Breast epithelium (tissue), 4 donors: ENCODE measurements at regions not wholly inside any gene's neighbourhood (a gene's known extent, or its start where the extent isn't known, plus 50 kb on each side); places are given as distances from the start of the nearest gene placed in this dataset.

Experiments
- DNase-seq, 2 donors: peaks; one replicate each; pipeline ENCODE4 v3.0.0-alpha.2; 2019; ENCODE audit warnings: low spot score in 2 of 2
- H3K27ac ChIP-seq, 2 donors: fragments of 200-600 bp; sonication (generic) in 1 of 2; one replicate each; pipeline ENCODE4 v1.5.1; 2016 to 2019; ENCODE audit warnings: mild to moderate bottlenecking in 1 of 2
- H3K27me3 ChIP-seq, 2 donors: fragments of 200-600 bp; sonication (generic) in 1 of 2; one replicate each; pipeline versions ENCODE4 v1.5.1 to v1.6.0; 2017 to 2019; ENCODE audit warnings: control low read depth in 1 of 2, mild to moderate bottlenecking in 1 of 2
- H3K36me3 ChIP-seq: fragments of 200-600 bp; one replicate; pipeline ENCODE4 v1.5.1; 2019
- H3K4me1 ChIP-seq, 2 donors: fragments of 200-600 bp; sonication (generic); one replicate each; pipeline ENCODE4 v1.5.1; 2016 to 2019; ENCODE audit warnings: control low read depth in 1 of 2
- H3K4me3 ChIP-seq, 3 donors: fragments of 200-600 bp; sonication (generic); 1 replicate in 2 of 3; 2 replicates in 1 of 3; pipeline ENCODE4 v1.5.1; 2016 to 2019; ENCODE audit warnings: mild to moderate bottlenecking in 3 of 3, moderate library complexity in 2 of 3
- H3K9me3 ChIP-seq, 2 donors: fragments of 200-600 bp; sonication (generic) in 1 of 2; one replicate each; pipeline ENCODE4 v1.5.1; 2016 to 2019; ENCODE audit warnings: control low read depth in 1 of 2
- CTCF ChIP-seq, 3 donors: fragments of 450-650 bp; IDR thresholded peaks; one replicate each; pipeline ENCODE4 v1.5.1; 2016 to 2017; ENCODE audit warnings: antibody characterized with exemption in 3 of 3, mild to moderate bottlenecking in 3 of 3, moderate library complexity in 3 of 3
- POLR2A ChIP-seq: fragments of 450-650 bp; IDR thresholded peaks from one replicate; pipeline ENCODE4 v1.6.1; 2016; ENCODE audit warnings: antibody characterized with exemption, mild to moderate bottlenecking, moderate library complexity
- POLR2AphosphoS5 ChIP-seq, 3 donors: sonication (generic); formaldehyde crosslinking; IDR thresholded peaks; one replicate each; pipeline ENCODE4 v1.6.1; 2017; ENCODE audit warnings: antibody characterized with exemption in 3 of 3
- intact Hi-C: fragments of 100-400 bp; cut with DNase I; formaldehyde crosslinking; loops from one replicate; pipeline ENCODE4 v1.15.1; 2023; ENCODE audit warnings: low total_unique reads

- Histone ChIP-seq H3K27me3 (no peaks in the 10 kb centered on the region), H3K4me3 (no peak overlapping the region), H3K27ac (no peak overlapping the region), H3K9me3 (peaks cover 0 to 14% of the 10 kb centered on the region in 2 donors), H3K4me1 (no peaks in the 10 kb centered on the region), H3K36me3 (no peaks in the 10 kb centered on the region)
- DNase-seq = no peak
- intact Hi-C loops = no loop called here
- TF ChIP-seq CTCF (IDR thresholded peaks at IDR 0.05) = no peak
- TF ChIP-seq POLR2A = no peak
- TF ChIP-seq POLR2AphosphoS5 (IDR thresholded peaks at IDR 0.05) = no peak
Observed at GRCh38 chr13:82766732-82767321, 1115.4 kb downstream of the SLITRK1 start.

- H3K36me3 ChIP-seq = no peaks in the 10 kb centered on the region
- TF ChIP-seq POLR2A (no peak), CTCF (IDR thresholded peaks at IDR 0.05) (no peak), POLR2AphosphoS5 (IDR thresholded peaks at IDR 0.05) (no peak)
- no peaks in the 10 kb centered on the region for H3K4me1 ChIP-seq
- DNase-seq = no peak
- peaks cover 0 to 3% of the 10 kb centered on the region in 2 donors for H3K9me3 ChIP-seq
- no peaks in the 10 kb centered on the region for H3K27me3 ChIP-seq
- intact Hi-C loops = no loop called here
- H3K4me3 ChIP-seq = no peak overlapping the region
- no peak overlapping the region for H3K27ac ChIP-seq
Observed at GRCh38 chr13:82758044-82758443, 1124.2 kb downstream of the SLITRK1 start.

- no peak for DNase-seq
- H3K27me3 ChIP-seq = no peaks in the 10 kb centered on the region
- no peak overlapping the region for H3K27ac ChIP-seq
- no peaks in the 10 kb centered on the region for H3K4me1 ChIP-seq
- no peak overlapping the region for H3K4me3 ChIP-seq
- no peaks in the 10 kb centered on the region for H3K36me3 ChIP-seq
- TF ChIP-seq POLR2AphosphoS5 (IDR thresholded peaks at IDR 0.05) (no peak), POLR2A (no peak), CTCF (IDR thresholded peaks at IDR 0.05) (no peak)
- intact Hi-C loops = no loop called here
- H3K9me3 ChIP-seq = no peaks in the 10 kb centered on the region
Observed at GRCh38 chr13:82751206-82751605, 1131.1 kb downstream of the SLITRK1 start.

GRCh38 chr13:82749551-82749950 is 1132.7 kb downstream of the SLITRK1 start:
- intact Hi-C loops = no loop called here
- DNase-seq = no peak
- Histone ChIP-seq H3K4me1 (no peaks in the 10 kb centered on the region), H3K27ac (no peak overlapping the region), H3K36me3 (no peaks in the 10 kb centered on the region), H3K27me3 (no peaks in the 10 kb centered on the region), H3K4me3 (no peak overlapping the region), H3K9me3 (no peaks in the 10 kb centered on the region)
- TF ChIP-seq CTCF (IDR thresholded peaks at IDR 0.05) = no peak
- TF ChIP-seq POLR2A = no peak
- TF ChIP-seq POLR2AphosphoS5 (IDR thresholded peaks at IDR 0.05) = no peak

- DNase-seq = no peak
- no peak overlapping the region for H3K4me3 ChIP-seq
- H3K36me3 ChIP-seq = no peaks in the 10 kb centered on the region
- H3K9me3 ChIP-seq = no peaks in the 10 kb centered on the region
- intact Hi-C loops = no loop called here
- H3K4me1 ChIP-seq = no peaks in the 10 kb centered on the region
- H3K27me3 ChIP-seq = no peaks in the 10 kb centered on the region
- no peak for TF ChIP-seq POLR2AphosphoS5 (IDR thresholded peaks at IDR 0.05)
- no peak for TF ChIP-seq POLR2A
- no peak for TF ChIP-seq CTCF (IDR thresholded peaks at IDR 0.05)
- no peak overlapping the region for H3K27ac ChIP-seq
Observed at GRCh38 chr13:82747958-82748357, 1134.3 kb downstream of the SLITRK1 start.
